Omental fat pad (tissue), 3 donors: ENCODE measurements at regions not wholly inside any gene's neighbourhood (a gene's known extent, or its start where the extent isn't known, plus 50 kb on each side); places are given as distances from the start of the nearest gene placed in this dataset.

Experiments
- ATAC-seq: fragments of 150-250 bp; one replicate; pipeline ENCODE4 v1.9.1; 2016; ENCODE audit warnings: mild to moderate bottlenecking, moderate library complexity; ENCODE audit not compliant: low FRiP score
- DNase-seq: peaks from one replicate; pipeline ENCODE4 v3.0.0-alpha.2; 2019; ENCODE audit warnings: low spot score
- TF ChIP-seq, protein P1 (sequence below), 3 donors: fragments of 450-650 bp; IDR thresholded peaks; one replicate each; pipeline ENCODE4 v1.5.1; 2016 to 2017; ENCODE audit warnings: antibody characterized with exemption in 3 of 3, mild to moderate bottlenecking in 3 of 3, moderate library complexity in 2 of 3

DNA sequence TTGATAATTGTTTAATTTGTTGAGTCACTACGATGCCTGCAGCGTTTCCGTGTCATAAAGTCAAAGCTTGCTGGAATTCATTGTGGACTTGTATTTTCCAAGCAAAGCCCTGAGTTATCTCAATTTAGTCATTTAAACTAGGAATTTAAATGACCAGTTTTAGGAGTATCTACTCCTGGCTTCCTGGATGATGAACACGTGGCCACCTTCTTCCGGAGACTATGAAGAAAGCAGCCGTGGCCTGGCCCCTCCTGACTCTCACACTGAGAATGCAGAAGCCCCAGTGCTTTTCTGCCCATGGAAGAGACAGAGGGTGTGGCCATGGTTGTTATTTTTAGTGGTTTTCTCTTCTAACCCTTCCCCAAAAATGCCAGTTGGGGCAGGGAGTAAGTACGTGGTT lies 250.7 kb upstream of the GATB start:
- TF ChIP-seq, protein P1, sequence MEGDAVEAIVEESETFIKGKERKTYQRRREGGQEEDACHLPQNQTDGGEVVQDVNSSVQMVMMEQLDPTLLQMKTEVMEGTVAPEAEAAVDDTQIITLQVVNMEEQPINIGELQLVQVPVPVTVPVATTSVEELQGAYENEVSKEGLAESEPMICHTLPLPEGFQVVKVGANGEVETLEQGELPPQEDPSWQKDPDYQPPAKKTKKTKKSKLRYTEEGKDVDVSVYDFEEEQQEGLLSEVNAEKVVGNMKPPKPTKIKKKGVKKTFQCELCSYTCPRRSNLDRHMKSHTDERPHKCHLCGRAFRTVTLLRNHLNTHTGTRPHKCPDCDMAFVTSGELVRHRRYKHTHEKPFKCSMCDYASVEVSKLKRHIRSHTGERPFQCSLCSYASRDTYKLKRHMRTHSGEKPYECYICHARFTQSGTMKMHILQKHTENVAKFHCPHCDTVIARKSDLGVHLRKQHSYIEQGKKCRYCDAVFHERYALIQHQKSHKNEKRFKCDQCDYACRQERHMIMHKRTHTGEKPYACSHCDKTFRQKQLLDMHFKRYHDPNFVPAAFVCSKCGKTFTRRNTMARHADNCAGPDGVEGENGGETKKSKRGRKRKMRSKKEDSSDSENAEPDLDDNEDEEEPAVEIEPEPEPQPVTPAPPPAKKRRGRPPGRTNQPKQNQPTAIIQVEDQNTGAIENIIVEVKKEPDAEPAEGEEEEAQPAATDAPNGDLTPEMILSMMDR (IDR thresholded peaks at IDR 0.05), result no peak
- no peak for DNase-seq
- no peak for ATAC-seq

- ATAC-seq, result no peak
- DNase-seq, result no peak
- TF ChIP-seq, protein P1 (IDR thresholded peaks at IDR 0.05), result no peak
Observed at GRCh38 chr4:152010710-152011079, 249.9 kb upstream of the GATB start.

DNA sequence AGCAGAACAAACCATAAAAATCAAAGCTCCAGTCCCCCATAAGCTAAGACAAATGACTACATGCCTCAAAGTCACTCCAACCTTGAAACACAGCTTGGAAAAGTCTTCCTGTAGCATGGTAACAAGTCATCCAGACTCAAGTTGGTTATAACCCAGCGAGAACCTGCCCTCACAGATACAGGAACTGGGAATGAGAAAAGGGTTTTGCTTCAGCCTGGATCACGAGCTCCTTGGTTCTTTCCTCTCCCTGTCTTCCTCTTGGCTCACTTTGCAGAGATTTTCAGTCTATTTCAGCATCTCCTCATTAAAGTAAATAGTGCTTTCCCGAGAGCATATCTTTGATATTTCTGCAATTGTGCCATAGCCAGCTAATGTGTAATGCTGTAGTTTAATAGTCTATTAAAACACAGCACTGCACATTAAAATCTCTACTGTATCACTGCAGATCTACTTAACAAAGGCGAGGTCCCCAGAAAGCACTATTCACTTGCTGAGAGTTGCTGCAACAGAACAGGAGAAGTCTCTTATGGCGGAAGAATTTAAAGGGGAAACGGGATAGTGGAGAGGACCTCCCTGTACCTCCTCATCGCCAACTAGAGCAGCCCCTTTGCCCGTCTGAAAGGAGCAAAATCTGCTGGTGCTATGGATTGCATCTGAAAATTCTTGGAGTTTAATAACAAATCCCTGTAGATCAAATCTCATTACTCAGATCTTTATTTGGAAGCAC lies 249.3 kb upstream of the GATB start:
- DNase-seq, result no peak
- TF ChIP-seq, protein P1 (IDR thresholded peaks at IDR 0.05), result no peak
- no peak for ATAC-seq

DNA sequence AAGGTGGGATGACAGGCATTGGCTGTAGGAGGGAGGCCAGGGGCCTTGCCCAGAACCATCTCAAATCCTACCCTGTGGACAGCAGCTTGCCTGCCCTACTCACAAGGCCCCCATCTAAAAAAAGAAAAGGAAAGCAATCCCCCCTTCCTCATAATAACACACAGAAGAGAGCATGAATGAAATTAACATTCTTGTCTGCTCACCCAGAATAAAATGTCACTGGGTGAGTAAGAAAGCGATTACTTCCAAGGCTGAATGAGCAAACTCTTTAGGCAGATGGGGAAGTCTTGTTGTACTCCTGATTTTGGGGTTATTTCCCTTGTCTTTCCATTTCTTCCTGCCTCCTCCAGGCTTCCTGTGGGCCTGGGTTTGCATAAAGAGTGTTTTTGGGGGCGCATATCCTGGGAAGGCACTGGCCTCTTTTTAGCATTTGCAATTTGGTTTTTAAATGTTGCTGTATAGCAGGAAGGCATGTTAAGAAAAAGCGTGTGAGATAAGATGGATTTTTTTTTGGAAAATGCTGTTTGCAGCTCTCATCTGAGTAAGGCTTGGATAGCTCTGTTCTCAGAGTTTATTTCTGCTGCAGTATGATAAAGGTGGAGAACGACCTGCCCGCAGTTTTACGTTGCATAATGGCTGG lies 248.3 kb upstream of the GATB start:
- TF ChIP-seq, protein P1 (IDR thresholded peaks at IDR 0.05), result no peak
- ATAC-seq (no peak), DNase-seq (no peak)

DNA sequence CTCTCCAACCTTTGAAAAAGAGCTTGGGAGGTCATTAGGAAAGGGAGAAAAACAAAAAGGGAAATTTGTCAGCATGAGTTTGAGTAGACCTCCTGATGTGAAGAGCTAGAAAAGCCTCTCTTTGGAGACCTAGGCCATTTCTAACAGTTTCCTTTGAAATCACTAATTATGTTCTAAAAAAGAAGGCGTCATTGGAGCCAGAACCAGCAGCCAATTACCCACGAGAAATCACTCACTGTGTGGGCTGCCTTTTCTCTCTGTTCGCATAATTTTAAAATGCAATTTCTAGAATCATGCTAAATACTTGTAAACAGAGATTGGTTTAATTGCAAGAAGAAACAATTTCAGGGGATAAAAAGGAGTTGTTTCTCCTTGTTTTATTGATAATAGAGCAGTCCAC lies 246.3 kb upstream of the GATB start:
- DNase-seq, result no peak
- no peak for ATAC-seq
- TF ChIP-seq, protein P1 (IDR thresholded peaks at IDR 0.05), result no peak

DNA sequence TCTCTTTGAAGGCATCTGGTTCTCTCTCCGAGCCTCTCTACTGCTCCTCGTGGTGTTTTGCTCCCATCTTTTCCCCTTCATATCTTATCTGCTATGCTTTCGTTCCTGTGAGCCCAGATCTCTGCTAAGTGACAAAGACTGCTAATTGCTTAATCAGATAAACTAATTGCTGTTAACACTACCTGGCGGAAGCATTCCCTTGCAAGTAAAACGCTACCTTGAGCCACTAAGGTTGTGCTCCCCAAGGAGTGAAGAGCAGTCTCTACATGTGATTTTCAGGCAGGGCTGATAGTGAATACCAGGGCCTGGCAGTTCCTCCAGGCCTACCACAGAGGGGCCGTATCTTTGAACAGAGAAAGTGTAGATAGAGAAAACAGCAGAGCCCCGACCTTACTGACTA lies 244.0 kb upstream of the GATB start:
- TF ChIP-seq, protein P1 (IDR thresholded peaks at IDR 0.05), result no peak
- DNase-seq (no peak), ATAC-seq (no peak)

- DNase-seq (no peak), ATAC-seq (no peak)
- TF ChIP-seq, protein P1 (IDR thresholded peaks at IDR 0.05), result no peak
Observed at GRCh38 chr4:152000518-152000917, 239.7 kb upstream of the GATB start.
